OCI-LY1 (cell line): ENCODE measurements at regions not wholly inside any gene's neighbourhood (a gene's known extent, or its start where the extent isn't known, plus 50 kb on each side); places are given as distances from the start of the nearest gene placed in this dataset.

Source experiments
- CTCF ChIP-seq: fragments of 200-600 bp; sonication (generic), shearing (Covaris generic); IDR thresholded peaks from 2 replicates; pipeline ENCODE4 v1.5.1; 2017; ENCODE audit warnings: mild to moderate bottlenecking, antibody characterized with exemption, low read length, moderate library complexity, mixed read lengths
- EZH2 ChIP-seq: fragments of 200-600 bp; sonication (generic), shearing (Covaris generic); IDR thresholded peaks from 2 replicates; pipeline ENCODE4 v1.8.0; 2017; ENCODE audit warnings: borderline replicate concordance, mixed run types, mild to moderate bottlenecking, antibody characterized with exemption, low read length, moderate library complexity, mixed read lengths

GRCh38 chr20:22213271-22213670, 371.1 kb downstream of the FOXA2 start:
- no peak for TF ChIP-seq CTCF
- no peak for TF ChIP-seq EZH2
